T-helper 2 cell treated with Interferon-gamma antibody and Interleukin-4, amounts not matched to agents 100 ng/mL and 5 ng/mL, for 36 hours (primary cell): ENCODE measurements at regions not wholly inside any gene's neighbourhood (a gene's known extent, or its start where the extent isn't known, plus 50 kb on each side); places are given as distances from the start of the nearest gene placed in this dataset.
"Not testable (repeated sequence)": the region's sequence is repeated elsewhere in the genome, so short reads cannot be mapped to it uniquely, and the experiment has no call there.

ENCODE experiments used
- intact Hi-C: fragments of 100-400 bp; cut with micrococcal nuclease; formaldehyde crosslinking; loops from one replicate; pipeline ENCODE4 v1.15.1; 2023

- intact Hi-C loops: no loop called here
Observed at GRCh38 chr3:170711786-170712185, 125.9 kb upstream of the SLC7A14 start.

GRCh38 chr3:170709046-170709445, 123.2 kb upstream of the SLC7A14 start:
- intact Hi-C loops: no loop called here

- intact Hi-C loops: no loop called here
Observed at GRCh38 chr3:170707899-170708298, 122.0 kb upstream of the SLC7A14 start.

GRCh38 chr3:170705131-170705530, 119.3 kb upstream of the SLC7A14 start:
- intact Hi-C loops: no loop called here

- intact Hi-C loops: no loop called here
Observed at GRCh38 chr3:170703121-170703588, 117.3 kb upstream of the SLC7A14 start.

- intact Hi-C loops: no loop called here
Observed at GRCh38 chr3:170701696-170702678, 116.1 kb upstream of the SLC7A14 start.

- intact Hi-C loops: no loop called here
Observed at GRCh38 chr3:170700054-170700404, 114.2 kb upstream of the SLC7A14 start.

- intact Hi-C loops: no loop called here
Observed at GRCh38 chr3:170699158-170700053, 113.5 kb upstream of the SLC7A14 start.

GRCh38 chr3:170697908-170698307, 112.0 kb upstream of the SLC7A14 start:
- intact Hi-C loops: no loop called here

- intact Hi-C loops: no loop called here
Observed at GRCh38 chr3:170697131-170697530, 111.3 kb upstream of the SLC7A14 start.

- intact Hi-C loops: no loop called here
Observed at GRCh38 chr3:170695486-170696064, 109.7 kb upstream of the SLC7A14 start.

GRCh38 chr3:170692720-170693119, 106.8 kb upstream of the SLC7A14 start:
- intact Hi-C loops: no loop called here

GRCh38 chr3:170690661-170690981, 104.7 kb upstream of the SLC7A14 start:
- intact Hi-C loops: loop anchor here (1.0 kb wide), 1 partner anchor 276 kb away; no protein-coding TSS in a partner anchor

GRCh38 chr3:170689893-170690660, 104.2 kb upstream of the SLC7A14 start:
- intact Hi-C loops: loop anchor here (1.0 kb wide), 1 partner anchor 276 kb away; no protein-coding TSS in a partner anchor

GRCh38 chr3:170689296-170689829, 103.5 kb upstream of the SLC7A14 start:
- intact Hi-C loops: no loop called here

- intact Hi-C loops: not testable (repeated sequence)
Observed at GRCh38 chr3:170688222-170688621, 102.3 kb upstream of the SLC7A14 start.

GRCh38 chr3:170680593-170680992, 94.7 kb upstream of the SLC7A14 start:
- intact Hi-C loops: no loop called here

GRCh38 chr3:170679190-170679589, 93.3 kb upstream of the SLC7A14 start:
- intact Hi-C loops: no loop called here

GRCh38 chr3:170670504-170670903, 84.6 kb upstream of the SLC7A14 start:
- intact Hi-C loops: no loop called here

- intact Hi-C loops: not testable (repeated sequence)
Observed at GRCh38 chr3:170662986-170663385, 77.1 kb upstream of the SLC7A14 start.

- intact Hi-C loops: no loop called here
Observed at GRCh38 chr3:170660139-170660538, 74.3 kb upstream of the SLC7A14 start.
